ENCODE measurements at regions not wholly inside any gene's neighbourhood (a gene's known extent, or its start where the extent isn't known, plus 50 kb on each side); places are given as distances from the start of the nearest gene placed in this dataset.

- no peak for TF ChIP-seq EZH2 (IDR thresholded peaks at IDR 0.05; ENCODE audit: borderline replicate concordance, low read length)
- TF ChIP-seq CTCF (conservative IDR thresholded peaks at IDR 0.05 in 1 of 2, IDR thresholded peaks at IDR 0.05 in 1 of 2; ENCODE audit: extremely low read depth in 1 of 2, insufficient read depth in 1 of 2, low read depth in 1 of 2, low read length in 2 of 2): no peak
These were observed 325.4 kb upstream of the PHF14 start for GRCh38 chr7:10648289-10648688.

Measured in mammary epithelial cell (primary cell).